NT2/D1 (cell line): ENCODE measurements at regions not wholly inside any gene's neighbourhood (a gene's known extent, or its start where the extent isn't known, plus 50 kb on each side); places are given as distances from the start of the nearest gene placed in this dataset.

Source experiments
- SUZ12 ChIP-seq: IDR thresholded peaks from 2 replicates; pipeline ENCODE4 v1.6.1; 2011; ENCODE audit not compliant: insufficient read length, insufficient read depth; ENCODE audit errors: extremely low read depth
- ZNF274 ChIP-seq: IDR thresholded peaks from 2 replicates; pipeline ENCODE4 v1.6.1; 2011; ENCODE audit warnings: mild to moderate bottlenecking, low read depth, low read length

DNA sequence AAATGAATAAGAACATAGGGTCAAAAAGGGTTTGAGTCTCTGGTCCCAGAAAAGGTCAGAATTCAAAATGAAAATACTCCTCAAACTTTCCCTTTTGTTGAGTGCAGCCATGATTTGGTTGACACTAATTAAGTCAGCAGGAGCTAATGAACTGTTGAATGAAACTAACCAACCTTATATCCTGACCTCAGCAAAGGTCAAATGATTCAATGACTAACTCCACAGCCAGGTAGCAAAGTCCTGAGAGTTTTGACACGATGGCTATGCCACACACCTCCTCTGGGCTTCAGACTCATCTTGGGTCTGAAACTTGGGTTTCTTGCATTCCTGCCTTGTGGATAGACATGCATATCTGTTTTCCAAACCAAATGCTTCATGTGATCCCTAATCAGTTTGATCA is 172.3 kb downstream of the INO80D start:
- TF ChIP-seq ZNF274 = no peak
- TF ChIP-seq SUZ12 = no peak
